Inflammatory macrophage treated with lipopolysaccharide for 4 hours (primary cell): ENCODE measurements at regions not wholly inside any gene's neighbourhood (a gene's known extent, or its start where the extent isn't known, plus 50 kb on each side); places are given as distances from the start of the nearest gene placed in this dataset.
A peak's percentile ranks its signal among the peaks of the same experiment; 100 is the strongest.

ENCODE experiments used
- DNase-seq: peaks from one replicate; pipeline ENCODE4 v3.0.0-alpha.2; 2020

DNA sequence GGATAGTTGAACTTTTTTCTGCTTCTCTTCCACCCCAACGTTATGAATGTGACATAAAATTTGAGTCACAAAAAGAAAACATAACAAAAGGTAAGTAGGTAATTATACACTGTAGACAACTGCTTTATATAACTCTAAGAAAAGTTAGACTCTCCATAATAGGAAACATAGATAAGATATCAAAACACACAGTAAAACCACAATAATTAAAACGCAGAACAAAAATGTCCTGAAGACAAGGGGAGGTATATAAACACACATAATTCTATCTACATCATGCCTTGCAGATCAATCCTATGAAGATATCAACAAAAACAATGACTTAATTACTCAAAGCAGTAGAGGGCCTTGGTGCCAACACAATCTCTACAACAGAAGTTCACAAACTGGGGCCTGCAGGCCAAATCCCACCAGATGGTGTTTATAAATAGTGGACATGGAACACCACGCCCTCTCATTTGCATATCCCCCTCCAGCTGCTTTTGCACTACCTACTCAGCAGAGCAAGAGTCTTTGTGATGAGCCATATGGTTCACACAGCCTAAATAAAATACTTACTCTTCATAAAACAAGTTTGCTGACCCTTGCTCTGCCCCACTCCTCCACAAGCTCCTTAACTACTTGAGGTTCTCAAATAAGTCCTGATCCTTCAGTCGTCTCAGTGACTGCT lies 254.7 kb downstream of the KLF12 start:
- no peak for DNase-seq

DNA sequence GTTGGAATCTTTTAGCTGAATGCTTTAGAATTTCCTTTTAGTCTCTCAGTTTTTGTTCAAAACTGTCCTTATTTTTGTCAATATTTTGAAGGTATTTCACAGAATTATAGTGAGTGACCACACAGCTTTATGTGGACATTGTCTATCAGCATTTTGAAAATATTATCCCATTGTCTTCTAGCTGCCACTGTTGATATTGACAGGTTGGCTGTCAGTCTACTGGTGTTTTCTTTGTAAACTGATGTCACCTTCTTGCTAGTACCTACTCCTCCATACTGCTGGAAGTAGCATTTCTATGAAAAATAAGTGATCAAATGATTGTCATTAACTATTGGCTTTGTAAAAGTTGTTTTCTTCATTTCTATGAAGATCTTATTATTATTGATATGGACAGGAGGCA lies 256.8 kb downstream of the KLF12 start:
- no peak for DNase-seq

DNA sequence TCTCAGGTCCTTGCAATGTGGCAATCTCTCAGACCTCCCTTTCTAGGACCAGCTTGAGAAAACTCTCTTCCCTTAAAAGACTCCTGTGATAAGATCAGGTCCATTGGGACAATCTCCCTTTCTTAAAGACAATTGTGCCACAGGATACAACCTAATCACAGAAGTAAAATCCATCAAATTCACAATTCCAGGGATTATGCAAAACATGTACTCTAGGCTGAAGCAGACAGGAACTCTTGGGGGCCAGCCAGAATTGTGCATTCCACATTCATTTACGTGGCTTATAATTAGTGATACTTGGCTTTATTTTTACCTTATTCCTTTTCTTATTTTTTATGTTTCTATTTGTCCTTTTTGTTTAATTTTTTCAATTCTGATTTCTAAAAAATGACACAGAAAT lies 257.9 kb downstream of the KLF12 start:
- no peak for DNase-seq

DNA sequence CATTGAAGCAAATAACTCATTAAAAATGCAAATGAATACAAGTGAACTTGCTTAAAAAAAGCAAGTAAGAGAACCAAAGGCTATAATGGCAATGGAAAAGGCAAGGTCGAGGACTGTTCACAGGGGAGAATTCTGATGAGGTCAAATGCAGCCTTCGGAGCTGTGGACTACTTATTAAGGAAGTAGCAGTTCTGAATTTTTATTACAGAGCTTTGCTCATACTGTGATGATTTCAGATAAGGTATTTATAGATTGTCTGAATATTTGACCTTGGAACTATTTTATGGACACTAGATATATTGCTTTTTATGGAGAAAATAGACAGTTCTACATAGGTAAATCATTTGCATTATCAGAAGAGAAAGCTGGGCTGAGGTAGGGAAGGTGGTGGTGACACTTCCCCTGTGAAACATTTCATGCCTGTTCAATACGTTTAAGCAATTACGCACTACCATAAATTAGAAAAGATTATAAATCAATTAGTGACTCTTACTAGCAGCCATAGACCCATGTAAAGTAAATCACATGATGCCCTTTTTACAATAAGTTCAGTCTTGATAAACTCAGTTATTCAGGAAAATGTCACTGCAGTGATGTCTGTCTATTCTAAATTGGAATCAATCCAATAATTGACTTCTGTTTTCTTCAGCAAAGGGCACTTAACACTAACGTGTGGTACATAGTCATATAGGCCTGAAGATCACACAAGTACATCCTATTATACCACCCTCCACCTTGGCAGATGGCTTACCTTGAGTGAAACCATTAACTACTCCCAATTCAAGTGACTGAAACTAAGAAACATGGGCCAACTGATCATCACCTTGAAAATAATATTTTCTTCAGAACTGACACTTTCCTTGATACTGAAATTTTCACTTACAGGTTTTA lies 260.0 kb downstream of the KLF12 start:
- DNase-seq = no peak

DNA sequence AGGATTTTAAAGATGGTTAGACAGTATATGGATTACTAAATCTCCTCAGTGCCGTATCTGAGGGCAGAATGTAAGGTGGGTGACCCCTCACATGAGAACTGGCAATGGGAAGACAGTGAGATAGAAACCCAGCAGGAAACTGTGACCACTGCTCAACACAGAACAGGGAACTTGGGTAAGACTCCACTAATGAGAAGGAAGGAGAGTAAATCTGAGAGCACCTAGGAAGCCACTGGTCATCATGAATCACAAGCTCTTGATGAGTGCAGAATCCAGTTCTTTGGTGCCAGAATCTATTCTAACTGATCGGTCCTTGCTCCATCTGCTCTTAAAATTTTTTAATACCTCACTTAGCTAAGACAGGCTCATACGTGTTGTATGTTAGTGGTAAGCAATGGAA lies 261.8 kb downstream of the KLF12 start:
- no peak for DNase-seq

DNA sequence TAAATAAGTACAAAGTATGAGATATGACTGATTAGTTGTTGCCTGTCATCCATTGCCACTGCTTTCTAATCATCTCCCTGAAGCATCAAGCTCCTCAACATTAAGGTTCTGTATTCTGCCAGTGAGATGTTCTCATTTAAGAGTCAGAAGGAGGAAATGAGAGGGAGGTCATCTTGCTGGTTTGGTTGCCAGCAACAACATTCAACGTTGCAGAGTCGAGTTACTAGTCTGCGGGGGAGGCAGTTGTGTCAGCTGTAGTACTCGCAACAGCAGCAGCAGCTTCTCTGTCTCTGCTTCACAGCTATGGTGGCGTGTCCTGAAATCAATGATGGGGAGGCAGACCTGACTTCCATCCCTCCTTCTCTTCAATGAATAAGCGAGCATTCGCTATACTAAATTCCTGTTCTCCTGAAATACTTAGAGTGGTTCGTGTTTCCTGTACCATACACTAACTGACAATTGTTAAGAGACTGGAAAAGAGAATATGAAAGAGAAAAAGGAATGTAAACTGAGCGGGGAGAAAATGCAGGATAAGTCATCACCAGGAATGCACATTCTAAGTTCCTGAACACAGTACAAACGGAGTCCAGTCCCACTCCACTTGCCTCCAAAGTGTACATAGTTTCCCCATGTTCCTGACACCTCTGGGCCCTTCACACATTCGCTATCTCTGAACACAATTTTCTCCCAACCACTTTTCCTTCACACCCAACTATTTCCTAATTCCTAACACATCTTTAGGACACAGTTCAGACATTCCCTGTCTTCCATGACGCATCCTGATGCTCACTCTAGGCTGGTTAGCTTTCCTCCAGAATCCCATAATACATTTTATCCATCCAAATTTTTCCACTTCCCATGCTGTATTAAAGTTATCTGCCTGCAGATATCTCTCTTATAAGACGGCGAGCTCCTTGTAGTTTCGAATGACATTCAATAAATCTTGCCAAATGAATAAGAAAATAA lies 263.0 kb downstream of the KLF12 start:
- DNase-seq = no peak

DNA sequence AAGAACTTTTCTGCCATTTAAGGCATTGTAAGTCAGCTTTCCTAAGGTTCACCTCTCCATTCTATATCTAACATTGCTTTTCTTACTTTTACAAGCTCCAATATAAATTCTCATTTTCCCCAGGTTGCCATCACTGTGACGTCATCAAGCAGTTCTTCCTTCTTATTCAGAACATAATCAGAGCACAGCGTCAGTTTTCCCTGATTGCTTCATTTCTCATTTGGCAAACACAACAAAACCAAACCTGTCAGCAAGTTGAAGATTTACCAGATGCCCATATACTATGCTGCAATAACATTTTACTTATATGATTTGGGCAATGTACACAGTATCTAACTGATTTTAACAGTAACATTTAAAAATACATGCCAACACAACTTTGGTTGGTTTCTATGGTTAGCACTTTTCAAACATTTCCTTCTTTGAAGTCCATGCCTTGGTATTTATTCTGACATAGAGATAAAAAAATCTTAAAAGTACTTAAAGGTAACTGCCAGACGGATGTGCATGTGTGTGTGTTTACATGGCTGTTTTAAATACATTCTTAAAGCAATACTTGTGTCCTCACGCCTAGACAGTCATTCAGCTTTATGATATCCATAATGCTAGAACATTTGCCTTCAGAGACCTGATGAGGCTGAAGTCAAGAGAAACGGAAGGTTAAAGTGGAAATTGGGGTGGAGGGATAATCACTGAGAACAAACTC lies 264.0 kb downstream of the KLF12 start:
- peak; percentile 1 for DNase-seq

DNA sequence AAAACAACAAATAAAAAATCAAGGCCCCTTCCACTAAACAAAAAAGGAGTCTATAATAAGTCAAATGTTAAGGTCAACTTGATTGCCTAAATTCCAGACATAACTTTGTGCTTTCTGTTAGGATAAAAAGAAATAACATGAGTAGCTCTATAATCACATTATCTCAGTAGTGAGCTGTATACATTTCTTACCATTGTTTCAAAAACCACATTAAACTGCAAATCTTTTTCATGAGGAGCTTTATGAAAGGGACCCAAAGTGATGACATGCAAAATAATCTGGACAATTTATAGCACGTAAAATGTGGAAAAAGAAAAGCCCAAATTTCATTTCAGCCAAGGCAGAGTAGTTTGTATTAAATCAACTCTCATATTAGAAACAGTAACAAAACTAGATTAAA lies 269.2 kb downstream of the KLF12 start:
- no peak for DNase-seq

DNA sequence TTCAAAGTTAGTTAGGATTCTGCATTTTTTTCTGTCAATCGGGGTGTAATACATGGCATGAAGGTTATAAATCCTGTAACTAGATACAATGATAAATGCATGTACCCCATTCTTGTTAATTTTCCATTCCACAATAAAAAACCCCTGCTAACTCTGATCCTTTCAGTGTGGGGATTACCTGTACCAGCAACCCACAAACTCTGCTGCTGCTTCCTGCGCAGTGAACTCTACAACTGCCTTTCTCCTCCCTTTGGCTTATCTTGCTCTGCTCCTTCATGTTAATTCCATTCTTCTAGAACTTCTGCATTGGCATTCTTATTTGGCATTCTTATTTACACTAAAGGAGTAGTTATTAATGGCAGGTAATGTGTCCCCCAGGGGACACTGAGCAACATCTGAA lies 273.1 kb downstream of the KLF12 start:
- DNase-seq = no peak

DNA sequence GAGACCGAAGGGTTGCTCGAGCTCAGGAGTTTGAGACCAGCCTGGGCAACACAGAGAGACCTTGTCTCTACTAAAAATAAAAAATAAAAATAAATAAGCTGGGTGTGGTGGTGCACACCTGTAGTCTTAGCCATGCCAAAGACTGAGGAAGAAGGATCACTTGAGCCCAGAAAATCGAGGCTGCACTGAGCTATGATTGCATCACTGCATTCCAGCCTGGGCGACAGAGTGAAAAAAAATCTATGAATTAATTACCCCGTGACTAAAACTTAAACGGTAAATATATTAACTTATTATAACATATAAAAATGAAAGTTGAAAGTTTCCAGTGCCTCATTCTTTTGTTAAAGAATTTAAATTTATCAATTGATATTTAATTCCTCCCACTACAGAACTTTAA lies 273.7 kb downstream of the KLF12 start:
- DNase-seq = no peak

DNA sequence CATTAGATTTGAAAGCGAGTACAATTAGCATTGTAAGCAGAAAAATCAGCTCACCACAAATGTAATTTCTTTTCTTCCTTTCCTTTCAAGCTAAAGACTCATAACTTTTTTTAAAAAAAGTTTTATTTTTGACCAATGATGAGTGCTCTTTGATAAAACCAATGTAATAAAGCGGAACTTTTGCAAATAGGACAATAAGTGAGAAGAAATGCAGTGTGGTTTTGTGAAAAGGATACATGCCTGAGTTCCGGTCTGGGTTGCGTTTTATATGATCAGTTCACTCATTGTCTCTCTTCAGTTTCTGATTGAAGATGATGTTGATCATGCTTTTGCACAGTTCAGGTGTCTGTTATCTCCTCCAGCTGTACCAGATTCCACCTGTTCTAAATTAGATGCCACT lies 274.4 kb downstream of the KLF12 start:
- no peak for DNase-seq

DNA sequence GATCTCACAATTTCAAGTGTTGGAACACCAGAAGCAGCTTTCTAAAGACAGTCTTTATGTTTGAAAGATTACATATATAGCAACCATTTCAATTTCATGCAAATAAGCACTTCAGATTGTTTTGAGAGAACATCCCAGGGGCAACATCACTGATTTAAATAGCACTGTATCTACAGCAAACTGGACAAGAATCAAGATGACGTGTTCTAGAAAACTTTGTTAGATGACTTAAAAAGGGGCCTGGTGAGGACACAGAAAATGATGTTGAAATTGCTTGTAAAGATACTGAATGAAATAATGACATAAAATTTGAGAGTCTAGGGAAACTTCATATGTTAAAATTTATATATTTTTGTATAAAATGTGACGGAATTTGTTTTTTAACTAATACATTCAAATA lies 277.1 kb downstream of the KLF12 start:
- DNase-seq = no peak

DNA sequence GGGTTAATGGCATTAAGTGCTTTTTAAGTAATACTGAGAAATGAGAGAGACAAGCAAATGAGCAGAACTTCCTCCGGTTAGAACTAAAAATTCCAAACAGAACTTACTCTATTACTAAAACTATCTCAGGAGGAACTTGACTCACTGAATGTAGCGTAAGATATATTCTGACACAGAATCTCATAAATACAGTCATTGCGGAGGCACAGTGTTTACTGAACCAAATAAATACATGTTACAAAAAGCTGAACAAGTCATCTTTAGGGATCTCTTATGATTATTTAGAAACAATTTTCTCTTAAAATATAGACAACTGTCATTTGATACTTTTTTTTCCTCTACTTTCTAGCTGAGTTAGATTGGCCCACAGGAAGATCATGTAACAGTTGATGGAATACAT lies 283.1 kb downstream of the KLF12 start:
- DNase-seq = no peak

DNA sequence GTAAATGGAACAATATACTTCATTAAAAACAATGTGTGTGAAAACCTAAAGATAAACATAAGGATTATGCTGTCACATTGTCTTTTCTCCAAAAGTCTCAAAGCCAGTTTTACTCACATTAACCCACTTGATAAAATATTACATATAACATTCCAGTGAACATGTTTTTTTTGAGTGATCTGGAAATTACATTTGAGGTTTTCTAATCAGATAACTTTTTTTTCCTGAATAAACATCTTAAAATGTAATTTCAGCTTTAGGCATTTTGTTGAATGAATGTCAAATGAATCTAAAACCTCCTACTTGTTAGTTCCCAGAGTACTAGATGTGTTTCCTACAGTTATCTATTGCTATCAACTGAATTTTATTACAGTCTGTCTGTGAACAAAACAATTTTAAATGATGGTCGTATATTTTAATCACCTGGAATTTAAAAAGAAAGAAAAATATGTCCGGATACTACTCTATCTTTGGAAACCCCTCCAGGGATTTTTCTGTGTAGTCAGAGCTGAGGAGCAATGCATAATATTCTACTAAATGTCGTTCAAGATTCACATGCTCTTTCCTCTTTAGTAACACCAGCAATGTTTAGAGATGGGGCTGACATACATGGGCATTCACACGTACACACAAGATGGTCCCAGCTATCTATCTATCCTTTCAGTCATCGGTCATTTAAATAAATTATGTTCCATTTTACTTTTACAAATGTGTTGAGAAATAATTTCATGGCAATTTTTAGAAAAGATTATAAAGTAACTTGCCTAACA lies 283.9 kb downstream of the KLF12 start:
- no peak for DNase-seq

DNA sequence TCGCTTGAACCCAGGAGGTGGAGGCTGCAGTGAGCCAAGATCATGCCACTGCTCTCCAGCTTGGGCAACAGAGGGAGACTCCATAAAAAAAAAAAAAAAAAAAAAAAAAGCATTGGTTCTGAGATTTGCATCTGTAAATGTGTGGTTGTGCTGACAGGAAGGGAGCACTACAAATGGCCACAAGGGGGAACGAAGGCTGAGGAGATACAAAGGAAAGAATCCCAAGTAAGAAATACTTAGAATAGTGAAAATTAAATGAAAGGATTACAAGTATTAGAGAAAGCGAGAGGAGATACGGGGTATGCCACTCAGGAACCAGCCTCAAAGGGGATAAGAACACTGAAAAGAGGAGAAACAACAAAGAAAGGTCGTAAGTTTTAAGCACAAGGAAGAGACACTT lies 284.9 kb downstream of the KLF12 start:
- no peak for DNase-seq

DNA sequence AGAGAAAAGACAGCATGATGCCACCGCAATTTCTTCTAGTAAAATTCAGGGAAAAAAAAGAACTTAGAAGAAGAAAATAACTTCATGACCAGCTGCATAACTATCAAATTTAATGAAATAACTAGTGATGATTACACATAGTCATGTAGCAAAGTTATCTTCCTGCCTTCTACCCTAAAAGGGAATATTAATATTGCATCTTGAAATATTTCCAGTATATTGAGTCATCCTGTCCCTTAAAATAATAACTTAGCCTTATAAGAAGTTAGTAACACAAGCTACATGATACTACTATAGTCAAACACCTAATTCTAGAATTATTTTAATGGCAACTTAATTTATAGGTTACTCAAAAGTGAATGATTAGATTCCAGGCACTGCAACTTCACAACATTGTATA lies 289.2 kb downstream of the KLF12 start:
- DNase-seq = no peak

DNA sequence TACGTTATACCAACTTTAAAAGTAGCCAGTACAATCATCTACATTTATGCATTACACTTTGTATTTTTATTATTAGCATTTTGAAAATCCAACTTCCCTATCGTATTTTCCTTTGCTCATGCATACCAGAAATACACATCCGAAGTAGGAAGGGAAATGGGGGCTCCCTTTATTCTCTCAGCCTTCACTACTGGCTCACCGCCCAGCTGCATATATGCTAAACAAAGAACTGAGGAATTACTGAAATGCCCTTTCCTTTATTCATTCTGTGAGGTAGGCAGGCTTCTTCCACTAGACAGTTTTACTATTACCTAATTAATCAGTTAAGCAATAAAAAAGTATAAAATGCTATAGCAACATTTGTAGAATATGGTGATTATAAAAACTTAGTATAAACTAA lies 291.6 kb downstream of the KLF12 start:
- DNase-seq = no peak

DNA sequence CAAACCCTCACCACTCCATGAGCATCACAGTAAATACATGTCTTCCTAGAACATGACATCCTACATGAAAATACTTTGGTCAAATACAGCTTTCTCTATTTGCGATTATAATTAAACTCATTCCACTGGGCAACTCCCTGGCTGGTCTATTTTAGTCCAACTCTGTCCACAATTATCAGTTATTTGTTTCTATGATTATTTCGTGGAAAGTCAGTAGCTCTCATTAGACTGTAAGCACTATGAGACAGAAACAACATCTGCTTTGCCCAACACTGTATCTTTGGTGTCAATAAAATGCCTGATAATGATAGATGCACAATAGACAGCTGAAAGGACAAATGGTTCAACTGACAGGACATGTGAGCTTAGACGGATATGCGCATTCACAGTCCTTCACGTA lies 292.0 kb downstream of the KLF12 start:
- no peak for DNase-seq

DNA sequence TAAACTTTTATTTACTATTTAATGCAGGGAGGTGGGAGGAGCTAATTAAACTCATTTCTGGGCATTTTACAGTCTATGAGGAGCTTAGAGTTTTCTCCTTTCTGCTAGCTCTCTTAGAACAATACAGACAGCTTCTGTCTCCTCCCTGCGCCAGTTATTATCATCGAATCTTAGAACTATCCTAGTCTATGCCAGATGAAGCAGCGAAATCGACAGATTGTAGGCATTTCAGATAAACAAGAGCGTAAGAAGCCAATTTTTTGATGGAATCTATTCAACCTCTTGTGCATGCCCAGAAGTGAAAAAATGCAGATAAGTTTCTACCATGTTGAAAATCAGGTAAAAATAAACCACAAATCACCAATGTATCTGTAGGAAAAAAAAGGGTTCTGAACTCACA lies 297.1 kb downstream of the KLF12 start:
- no peak for DNase-seq

DNA sequence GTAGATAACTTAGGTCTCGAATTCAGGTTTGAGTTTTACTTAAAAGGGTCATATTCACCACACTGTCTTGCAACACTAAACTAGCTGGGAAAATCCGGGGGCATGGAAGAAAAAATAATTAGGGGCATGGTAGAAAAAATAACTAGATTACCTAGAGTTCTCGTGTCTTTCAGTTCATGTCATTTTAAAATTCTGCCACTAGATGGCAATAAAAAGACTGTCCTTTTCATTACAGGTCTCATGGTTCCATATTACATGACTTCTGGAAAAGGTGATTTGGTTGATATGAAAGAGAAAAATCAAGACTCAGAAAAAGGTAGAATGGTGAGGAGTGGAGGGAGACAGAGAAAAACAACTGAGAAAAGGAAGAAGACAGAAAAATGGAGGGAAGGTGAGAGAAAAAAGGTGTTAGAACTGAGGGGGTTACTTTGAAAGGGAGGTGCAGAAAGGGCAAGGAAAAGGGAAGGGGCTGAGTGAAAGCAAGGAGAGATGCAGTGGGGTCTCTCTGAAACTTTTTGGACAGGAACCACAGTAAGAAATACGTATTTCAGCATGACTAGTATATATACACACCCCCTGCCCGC lies 299.0 kb downstream of the KLF12 start:
- DNase-seq = peak; percentile 42

DNA sequence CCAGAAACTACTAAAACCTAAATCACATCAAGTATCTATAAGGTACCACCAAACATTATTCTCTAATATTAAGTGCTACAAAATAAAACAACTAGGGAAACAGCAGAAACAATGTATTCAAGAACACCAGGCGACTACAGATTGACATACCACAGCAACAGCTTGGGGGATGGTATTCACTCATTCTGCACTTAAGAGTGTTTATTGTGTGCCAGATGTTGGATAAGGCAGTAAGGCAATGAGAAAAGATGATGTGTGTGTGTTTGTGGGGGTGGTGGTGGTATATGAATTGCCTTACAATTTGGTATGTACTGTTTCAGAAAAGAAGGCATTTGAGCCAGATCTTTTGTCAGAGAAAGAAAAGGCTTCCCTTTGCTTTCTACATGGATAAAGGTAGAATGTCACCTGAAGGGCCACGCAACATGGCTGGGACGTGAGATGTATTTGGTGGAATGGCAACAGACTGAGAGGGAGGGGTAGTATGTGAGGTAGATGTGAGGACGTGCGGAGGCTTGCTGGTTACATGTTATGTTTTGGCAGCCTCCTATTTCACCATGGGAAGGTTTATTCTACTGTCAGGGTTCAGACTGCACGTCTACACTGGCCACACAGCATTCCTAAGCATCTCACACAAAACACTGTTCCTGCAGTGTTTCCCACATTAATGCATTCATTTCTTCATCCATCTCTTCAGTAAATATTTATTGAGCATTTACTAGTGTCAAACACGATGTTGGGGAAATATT lies 300.7 kb downstream of the KLF12 start:
- no peak for DNase-seq
